GM21515 (cell line): ENCODE measurements at regions not wholly inside any gene's neighbourhood (a gene's known extent, or its start where the extent isn't known, plus 50 kb on each side); places are given as distances from the start of the nearest gene placed in this dataset.

Experiments used
- ATAC-seq: cut with Tn5 transposase; IDR thresholded peaks from one replicate; pipeline ENCODE4 v1.9.1; 2021; ENCODE audit not compliant: unreplicated experiment

GRCh38 chr11:128330203-128330602 lies 257.2 kb downstream of the ETS1 start:
- no peak for ATAC-seq

- no peak for ATAC-seq
These were observed 258.3 kb downstream of the ETS1 start for GRCh38 chr11:128328955-128329551.

GRCh38 chr11:128327274-128327673 lies 260.1 kb downstream of the ETS1 start:
- ATAC-seq, result no peak

DNA sequence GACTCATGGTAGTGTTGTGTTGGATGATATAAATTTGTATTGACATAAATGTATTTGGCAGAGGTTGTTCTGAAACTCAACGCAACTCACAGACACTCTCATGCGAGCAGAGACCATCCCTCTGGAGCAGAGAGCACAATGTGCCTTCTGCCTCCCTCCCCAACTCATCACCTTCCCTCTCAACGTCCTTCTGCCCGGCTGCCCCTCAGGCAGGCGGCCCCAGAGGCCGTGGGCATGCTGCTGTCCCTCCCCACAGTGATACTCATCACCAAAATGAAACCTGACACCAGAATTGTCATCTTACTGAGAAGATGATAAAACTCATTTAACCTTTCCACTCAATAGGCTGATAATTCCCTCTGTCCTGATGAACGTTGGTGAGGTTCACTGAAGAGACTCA lies 260.6 kb downstream of the ETS1 start:
- no peak for ATAC-seq

DNA sequence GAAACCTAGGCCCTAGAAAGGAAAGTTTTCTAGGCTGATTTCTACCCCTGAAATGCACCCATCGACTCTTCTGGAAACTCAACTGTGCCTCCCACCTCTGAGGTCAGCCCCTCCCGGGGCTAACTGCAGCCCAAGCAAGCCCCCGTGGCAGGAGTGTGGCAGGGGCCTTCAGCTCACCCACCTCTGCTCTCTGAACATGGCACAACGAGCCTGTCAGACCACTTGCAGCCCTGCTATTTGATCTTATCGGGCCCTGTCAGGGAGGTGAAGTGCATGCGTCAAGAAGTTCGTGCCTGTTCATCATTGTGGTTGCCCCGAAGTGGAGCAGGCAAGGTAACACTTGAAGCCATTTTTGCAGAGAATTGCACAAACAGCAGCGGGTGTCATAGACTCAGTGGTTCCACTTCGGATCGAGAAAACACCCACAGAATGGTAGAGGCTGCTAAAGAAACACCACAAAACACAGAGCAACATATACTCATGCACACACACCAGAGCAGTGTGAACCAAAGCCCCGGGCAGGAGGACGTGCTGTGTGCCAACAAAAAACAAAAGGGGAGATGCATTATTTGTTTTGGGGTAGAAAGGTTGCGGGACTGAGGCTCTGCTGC lies 262.7 kb downstream of the ETS1 start:
- no peak for ATAC-seq

- no peak for ATAC-seq
These were observed 263.3 kb downstream of the ETS1 start for GRCh38 chr11:128324051-128324481.

GRCh38 chr11:128323381-128323780 lies 264.0 kb downstream of the ETS1 start:
- peak; percentile 51 for ATAC-seq

DNA sequence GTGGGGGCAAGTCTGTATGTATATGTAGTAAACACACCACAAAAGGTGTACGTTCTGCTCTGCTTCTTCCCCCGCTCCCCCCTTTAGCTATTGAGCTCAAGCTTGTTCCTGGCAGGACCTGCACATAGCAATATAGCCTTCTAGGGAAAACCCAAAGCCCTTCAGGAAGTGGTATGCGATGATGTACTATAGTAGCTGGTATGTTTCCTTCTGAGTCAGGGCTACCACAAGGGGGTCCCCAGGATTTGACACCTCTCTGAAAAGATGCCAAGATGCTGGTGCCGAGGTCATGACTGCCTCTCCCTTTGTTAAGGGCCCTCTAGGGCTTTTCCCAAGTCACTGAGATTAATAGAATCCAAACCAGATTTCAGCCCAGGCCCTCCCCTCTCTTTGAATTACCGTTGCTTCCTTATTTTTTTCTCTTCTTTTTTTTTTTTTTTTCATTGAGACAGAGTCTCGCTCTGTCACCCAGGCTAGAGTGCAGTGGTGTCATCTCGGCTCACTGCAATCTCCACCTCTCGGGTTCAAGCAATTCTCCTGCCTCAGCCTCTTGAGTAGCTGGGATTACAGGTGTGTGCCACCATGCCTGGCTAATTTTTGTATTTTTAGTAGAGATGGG lies 268.4 kb downstream of the ETS1 start:
- ATAC-seq, result peak; percentile 77

DNA sequence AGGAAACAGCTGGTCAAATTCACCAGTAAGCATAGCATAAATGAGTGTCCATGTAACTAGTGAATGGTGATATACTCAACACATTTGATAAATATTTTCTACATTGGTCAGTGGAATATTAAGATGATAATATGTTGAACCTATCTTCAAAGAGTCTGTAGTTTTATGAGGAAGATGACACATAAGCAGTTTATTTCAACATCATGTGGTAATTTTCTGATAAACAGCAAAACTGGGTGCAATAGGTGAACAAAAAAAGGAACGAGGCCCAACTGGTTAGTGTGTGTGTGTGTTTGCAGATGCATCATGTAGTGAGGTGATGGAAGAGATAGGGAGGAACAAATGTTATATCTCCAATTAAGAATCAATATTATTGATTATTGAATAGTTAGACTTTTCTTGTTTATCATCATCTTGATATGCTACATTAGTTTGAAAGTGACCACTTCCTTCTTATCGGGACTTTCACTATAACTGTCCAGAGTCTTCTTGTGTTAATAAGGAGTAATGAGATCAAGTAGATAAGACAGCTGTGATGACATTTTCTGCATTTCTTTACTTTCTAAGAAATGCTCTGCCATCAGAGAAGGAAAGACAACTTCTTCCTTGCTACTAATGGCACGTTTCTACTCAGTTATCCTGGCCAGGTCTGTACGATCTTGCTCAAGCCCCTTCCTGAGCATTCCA lies 270.7 kb downstream of the ETS1 start:
- no peak for ATAC-seq

- ATAC-seq, result no peak
These were observed 271.4 kb downstream of the ETS1 start for GRCh38 chr11:128315933-128316332.

GRCh38 chr11:128313931-128314330 lies 273.4 kb downstream of the ETS1 start:
- no peak for ATAC-seq

GRCh38 chr11:128311742-128312719 lies 275.3 kb downstream of the ETS1 start:
- no peak for ATAC-seq

DNA sequence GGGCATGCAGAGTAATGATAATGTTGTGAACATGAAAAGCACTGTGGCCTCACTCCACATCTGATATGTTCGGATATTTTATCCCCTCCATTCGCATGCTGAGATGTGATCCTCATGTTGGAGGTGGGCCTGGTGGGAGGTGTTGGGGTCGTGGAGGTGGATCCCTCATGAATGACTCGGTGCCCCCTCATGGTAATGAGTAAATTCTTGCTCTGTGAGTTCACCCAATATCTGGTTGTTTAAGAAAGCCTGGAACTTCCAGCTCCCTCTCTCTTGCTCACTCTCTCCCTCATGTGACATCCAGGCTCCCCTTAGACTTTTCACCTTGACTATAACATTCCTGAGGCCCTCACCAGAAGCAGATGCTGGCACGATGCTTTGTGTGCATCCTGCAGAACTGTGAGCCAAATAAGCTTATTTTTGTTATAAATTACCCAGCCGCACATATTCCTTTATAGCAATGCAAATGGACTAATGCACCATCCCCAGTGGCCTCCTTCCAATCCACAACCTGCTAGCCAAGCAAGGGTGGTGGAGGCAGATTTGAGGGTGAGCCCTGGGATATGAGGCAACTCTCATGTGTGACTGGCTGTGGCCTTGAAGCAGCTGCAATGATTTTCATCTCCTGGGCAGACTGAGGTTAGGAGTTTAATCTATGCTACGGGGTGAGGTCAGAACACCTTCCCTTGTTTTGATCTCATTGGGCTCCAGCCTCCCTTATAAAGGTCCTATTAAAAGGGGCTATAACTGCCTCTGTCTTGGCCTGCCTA lies 276.5 kb downstream of the ETS1 start:
- no peak for ATAC-seq

DNA sequence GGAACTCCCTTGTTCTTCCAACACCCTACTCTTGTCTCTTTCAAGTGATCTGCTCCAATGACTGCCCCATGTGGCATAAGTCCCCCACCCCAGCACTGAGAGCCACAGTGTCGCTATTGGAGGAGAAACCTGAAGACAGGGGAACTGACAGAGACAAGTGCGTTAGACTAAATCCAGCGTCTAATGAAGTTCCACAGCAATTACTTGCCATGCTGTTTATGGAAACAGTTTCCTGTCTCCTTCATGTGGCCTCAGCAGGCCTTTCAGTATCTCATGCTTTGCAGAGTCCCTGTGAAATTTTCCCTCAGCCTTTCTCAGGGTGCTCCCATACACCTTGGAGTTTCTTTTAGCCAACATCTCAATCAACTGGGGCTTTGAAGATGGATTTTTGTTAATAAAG lies 277.4 kb downstream of the ETS1 start:
- no peak for ATAC-seq

GRCh38 chr11:128308794-128309193 lies 278.6 kb downstream of the ETS1 start:
- no peak for ATAC-seq

- no peak for ATAC-seq
These were observed 281.8 kb downstream of the ETS1 start for GRCh38 chr11:128305588-128305987.

GRCh38 chr11:128304666-128305485 lies 282.5 kb downstream of the ETS1 start:
- no peak for ATAC-seq

DNA sequence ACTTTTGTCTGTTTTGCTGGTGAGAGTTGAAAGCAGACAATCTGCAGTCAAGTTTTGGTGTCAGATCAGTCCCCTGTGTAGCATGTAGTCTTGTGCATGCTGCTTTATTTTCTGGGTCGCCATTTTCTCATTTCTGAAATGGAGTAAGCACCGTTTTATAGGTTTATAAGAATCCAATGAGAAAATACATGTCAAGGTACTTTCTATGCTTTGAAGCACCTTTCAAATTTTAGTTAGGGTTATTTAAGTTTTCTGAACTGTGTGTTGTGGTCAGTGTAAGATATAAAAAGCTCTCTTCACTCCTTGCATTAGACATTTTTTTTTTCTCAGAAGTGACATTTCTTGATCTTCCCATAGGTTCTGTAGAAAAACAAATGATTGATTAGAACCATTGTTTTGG lies 283.2 kb downstream of the ETS1 start:
- ATAC-seq, result no peak

GRCh38 chr11:128303383-128303782 lies 284.0 kb downstream of the ETS1 start:
- ATAC-seq, result no peak
